K562 (cell line): ENCODE measurements at regions not wholly inside any gene's neighbourhood (a gene's known extent, or its start where the extent isn't known, plus 50 kb on each side); places are given as distances from the start of the nearest gene placed in this dataset.

Source experiments
- CAMTA2 ChIP-seq: fragments of 250-450 bp; sonication (Bioruptor Pico); conservative IDR thresholded peaks from 2 replicates; pipeline ENCODE4 v1.5.1; 2022
- ERF ChIP-seq: fragments of 450-650 bp; formaldehyde crosslinking; IDR thresholded peaks from 2 replicates; pipeline ENCODE4 v1.4.0; 2020; ENCODE audit warnings: mild to moderate bottlenecking, mixed read lengths
- L3MBTL2 ChIP-seq: fragments of 450-650 bp; IDR thresholded peaks from 2 replicates; pipeline ENCODE4 v1.6.1; 2016; ENCODE audit warnings: mild to moderate bottlenecking, moderate library complexity
- MAZ ChIP-seq, 2 experiments: fragments of 450-650 bp in 1 of 2; sonication (generic) in 1 of 2; formaldehyde crosslinking; IDR thresholded peaks in 1 of 2; conservative IDR thresholded peaks in 1 of 2; 2 replicates each; pipeline versions ENCODE4 v1.4.0 to v1.5.0; 2020; ENCODE audit warnings: mild to moderate bottlenecking in 1 of 2, missing genetic modification reagents in 1 of 2
- NR3C1 ChIP-seq: sonication (generic); formaldehyde crosslinking; IDR thresholded peaks from 2 replicates; pipeline ENCODE4 v1.8.1; 2022; ENCODE audit warnings: missing genetic modification reagents
- SIX5 ChIP-seq, 2 experiments: IDR thresholded peaks; 2 replicates each; pipeline ENCODE4 v1.6.1; 2011; ENCODE audit warnings: low read length in 2 of 2, borderline replicate concordance in 1 of 2, low read depth in 1 of 2, mild to moderate bottlenecking in 1 of 2, moderate library complexity in 1 of 2; ENCODE audit not compliant: insufficient read depth in 1 of 2
- SMC3 ChIP-seq: conservative IDR thresholded peaks from 2 replicates; pipeline ENCODE4 v1.6.1; 2011; ENCODE audit warnings: low read depth, low read length, improper control_type of control experiment; ENCODE audit not compliant: insufficient read depth
- SNIP1 ChIP-seq: fragments of 450-650 bp; IDR thresholded peaks from 2 replicates; pipeline ENCODE4 v1.7.1; 2017; ENCODE audit warnings: low read depth, mild to moderate bottlenecking
- SP2 ChIP-seq: IDR thresholded peaks from 2 replicates; pipeline ENCODE4 v1.6.1; 2011; ENCODE audit warnings: mild to moderate bottlenecking, low read depth, low read length, moderate library complexity; ENCODE audit not compliant: poor library complexity, severe bottlenecking; ENCODE audit errors: extremely low read depth
- YY1 ChIP-seq, 3 experiments: IDR thresholded peaks; 2 replicates each; pipeline ENCODE4 v1.6.1; 2011; ENCODE audit warnings: low read length in 2 of 3, mild to moderate bottlenecking in 2 of 3, moderate library complexity in 2 of 3, borderline replicate concordance in 1 of 3, control low read depth in 1 of 3, low read depth in 1 of 3; ENCODE audit not compliant: insufficient read depth in 3 of 3, insufficient replicate concordance in 2 of 3, control insufficient read depth in 1 of 3, insufficient read length in 1 of 3; ENCODE audit errors: extremely low read depth in 1 of 3
- ZNF133 ChIP-seq: fragments of 250-450 bp; sonication (Bioruptor Pico); IDR thresholded peaks from 2 replicates; pipeline ENCODE4 v1.4.0; 2020; ENCODE audit warnings: mild to moderate bottlenecking
- ZNF24 ChIP-seq: fragments of 450-650 bp; IDR thresholded peaks from 2 replicates; pipeline ENCODE4 v1.6.1; 2016
- TF ChIP-seq, protein P1 (sequence below): fragments of 450-650 bp; IDR thresholded peaks from 2 replicates; pipeline ENCODE4 v1.6.1; 2016; ENCODE audit warnings: mild to moderate bottlenecking, moderate library complexity
- TF ChIP-seq, protein P2 (sequence below): fragments of 250-450 bp; sonication (Bioruptor Pico); IDR thresholded peaks from 2 replicates; pipeline ENCODE4 v1.6.1; 2021; ENCODE audit warnings: mild to moderate bottlenecking
- TF ChIP-seq, protein P3 (sequence below): sonication (generic); formaldehyde crosslinking; IDR thresholded peaks from 2 replicates; pipeline ENCODE4 v1.5.0; 2020; ENCODE audit warnings: missing genetic modification reagents

DNA sequence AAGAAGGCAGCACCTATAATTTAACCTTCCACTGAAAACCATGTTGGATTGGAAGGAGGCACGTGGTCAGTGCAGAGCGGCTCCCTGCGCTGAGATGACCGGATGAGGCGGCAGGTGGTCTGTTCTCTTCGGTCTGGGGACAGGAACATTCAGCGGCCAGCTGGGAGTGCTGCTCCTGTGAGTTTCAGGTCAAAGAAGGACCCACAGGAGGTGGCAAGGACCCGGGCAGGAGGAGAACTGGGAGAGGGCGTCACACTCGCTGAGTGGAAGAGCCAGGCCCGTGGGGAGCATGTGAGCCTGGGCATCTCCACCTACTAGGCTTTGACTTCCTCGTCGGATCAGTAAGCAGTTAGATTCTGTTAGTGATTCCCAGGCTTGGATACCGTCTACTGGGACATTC lies 113.4 kb upstream of the SHH start (continued):
- TF ChIP-seq, protein P1, sequence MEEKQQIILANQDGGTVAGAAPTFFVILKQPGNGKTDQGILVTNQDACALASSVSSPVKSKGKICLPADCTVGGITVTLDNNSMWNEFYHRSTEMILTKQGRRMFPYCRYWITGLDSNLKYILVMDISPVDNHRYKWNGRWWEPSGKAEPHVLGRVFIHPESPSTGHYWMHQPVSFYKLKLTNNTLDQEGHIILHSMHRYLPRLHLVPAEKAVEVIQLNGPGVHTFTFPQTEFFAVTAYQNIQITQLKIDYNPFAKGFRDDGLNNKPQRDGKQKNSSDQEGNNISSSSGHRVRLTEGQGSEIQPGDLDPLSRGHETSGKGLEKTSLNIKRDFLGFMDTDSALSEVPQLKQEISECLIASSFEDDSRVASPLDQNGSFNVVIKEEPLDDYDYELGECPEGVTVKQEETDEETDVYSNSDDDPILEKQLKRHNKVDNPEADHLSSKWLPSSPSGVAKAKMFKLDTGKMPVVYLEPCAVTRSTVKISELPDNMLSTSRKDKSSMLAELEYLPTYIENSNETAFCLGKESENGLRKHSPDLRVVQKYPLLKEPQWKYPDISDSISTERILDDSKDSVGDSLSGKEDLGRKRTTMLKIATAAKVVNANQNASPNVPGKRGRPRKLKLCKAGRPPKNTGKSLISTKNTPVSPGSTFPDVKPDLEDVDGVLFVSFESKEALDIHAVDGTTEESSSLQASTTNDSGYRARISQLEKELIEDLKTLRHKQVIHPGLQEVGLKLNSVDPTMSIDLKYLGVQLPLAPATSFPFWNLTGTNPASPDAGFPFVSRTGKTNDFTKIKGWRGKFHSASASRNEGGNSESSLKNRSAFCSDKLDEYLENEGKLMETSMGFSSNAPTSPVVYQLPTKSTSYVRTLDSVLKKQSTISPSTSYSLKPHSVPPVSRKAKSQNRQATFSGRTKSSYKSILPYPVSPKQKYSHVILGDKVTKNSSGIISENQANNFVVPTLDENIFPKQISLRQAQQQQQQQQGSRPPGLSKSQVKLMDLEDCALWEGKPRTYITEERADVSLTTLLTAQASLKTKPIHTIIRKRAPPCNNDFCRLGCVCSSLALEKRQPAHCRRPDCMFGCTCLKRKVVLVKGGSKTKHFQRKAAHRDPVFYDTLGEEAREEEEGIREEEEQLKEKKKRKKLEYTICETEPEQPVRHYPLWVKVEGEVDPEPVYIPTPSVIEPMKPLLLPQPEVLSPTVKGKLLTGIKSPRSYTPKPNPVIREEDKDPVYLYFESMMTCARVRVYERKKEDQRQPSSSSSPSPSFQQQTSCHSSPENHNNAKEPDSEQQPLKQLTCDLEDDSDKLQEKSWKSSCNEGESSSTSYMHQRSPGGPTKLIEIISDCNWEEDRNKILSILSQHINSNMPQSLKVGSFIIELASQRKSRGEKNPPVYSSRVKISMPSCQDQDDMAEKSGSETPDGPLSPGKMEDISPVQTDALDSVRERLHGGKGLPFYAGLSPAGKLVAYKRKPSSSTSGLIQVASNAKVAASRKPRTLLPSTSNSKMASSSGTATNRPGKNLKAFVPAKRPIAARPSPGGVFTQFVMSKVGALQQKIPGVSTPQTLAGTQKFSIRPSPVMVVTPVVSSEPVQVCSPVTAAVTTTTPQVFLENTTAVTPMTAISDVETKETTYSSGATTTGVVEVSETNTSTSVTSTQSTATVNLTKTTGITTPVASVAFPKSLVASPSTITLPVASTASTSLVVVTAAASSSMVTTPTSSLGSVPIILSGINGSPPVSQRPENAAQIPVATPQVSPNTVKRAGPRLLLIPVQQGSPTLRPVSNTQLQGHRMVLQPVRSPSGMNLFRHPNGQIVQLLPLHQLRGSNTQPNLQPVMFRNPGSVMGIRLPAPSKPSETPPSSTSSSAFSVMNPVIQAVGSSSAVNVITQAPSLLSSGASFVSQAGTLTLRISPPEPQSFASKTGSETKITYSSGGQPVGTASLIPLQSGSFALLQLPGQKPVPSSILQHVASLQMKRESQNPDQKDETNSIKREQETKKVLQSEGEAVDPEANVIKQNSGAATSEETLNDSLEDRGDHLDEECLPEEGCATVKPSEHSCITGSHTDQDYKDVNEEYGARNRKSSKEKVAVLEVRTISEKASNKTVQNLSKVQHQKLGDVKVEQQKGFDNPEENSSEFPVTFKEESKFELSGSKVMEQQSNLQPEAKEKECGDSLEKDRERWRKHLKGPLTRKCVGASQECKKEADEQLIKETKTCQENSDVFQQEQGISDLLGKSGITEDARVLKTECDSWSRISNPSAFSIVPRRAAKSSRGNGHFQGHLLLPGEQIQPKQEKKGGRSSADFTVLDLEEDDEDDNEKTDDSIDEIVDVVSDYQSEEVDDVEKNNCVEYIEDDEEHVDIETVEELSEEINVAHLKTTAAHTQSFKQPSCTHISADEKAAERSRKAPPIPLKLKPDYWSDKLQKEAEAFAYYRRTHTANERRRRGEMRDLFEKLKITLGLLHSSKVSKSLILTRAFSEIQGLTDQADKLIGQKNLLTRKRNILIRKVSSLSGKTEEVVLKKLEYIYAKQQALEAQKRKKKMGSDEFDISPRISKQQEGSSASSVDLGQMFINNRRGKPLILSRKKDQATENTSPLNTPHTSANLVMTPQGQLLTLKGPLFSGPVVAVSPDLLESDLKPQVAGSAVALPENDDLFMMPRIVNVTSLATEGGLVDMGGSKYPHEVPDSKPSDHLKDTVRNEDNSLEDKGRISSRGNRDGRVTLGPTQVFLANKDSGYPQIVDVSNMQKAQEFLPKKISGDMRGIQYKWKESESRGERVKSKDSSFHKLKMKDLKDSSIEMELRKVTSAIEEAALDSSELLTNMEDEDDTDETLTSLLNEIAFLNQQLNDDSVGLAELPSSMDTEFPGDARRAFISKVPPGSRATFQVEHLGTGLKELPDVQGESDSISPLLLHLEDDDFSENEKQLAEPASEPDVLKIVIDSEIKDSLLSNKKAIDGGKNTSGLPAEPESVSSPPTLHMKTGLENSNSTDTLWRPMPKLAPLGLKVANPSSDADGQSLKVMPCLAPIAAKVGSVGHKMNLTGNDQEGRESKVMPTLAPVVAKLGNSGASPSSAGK = 0 out of 2 replicates have a peak, but pooled peaks have one; percentile 24
- TF ChIP-seq ERF = no peak
- no peak for TF ChIP-seq SMC3
- TF ChIP-seq, protein P2, sequence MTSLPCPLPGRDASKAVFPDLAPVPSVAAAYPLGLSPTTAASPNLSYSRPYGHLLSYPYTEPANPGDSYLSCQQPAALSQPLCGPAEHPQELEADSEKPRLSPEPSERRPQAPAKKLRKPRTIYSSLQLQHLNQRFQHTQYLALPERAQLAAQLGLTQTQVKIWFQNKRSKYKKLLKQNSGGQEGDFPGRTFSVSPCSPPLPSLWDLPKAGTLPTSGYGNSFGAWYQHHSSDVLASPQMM = no peak
- no peak for TF ChIP-seq SP2
- TF ChIP-seq SNIP1 = no peak
- no peak for TF ChIP-seq YY1 (IDR thresholded peaks at IDR 0.05; ENCODE audit: borderline replicate concordance in 1 of 3, control insufficient read depth in 1 of 3, extremely low read depth in 1 of 3, insufficient read depth in 3 of 3, insufficient read length in 1 of 3, insufficient replicate concordance in 2 of 3, low read depth in 1 of 3, low read length in 2 of 3)
- no peak for TF ChIP-seq NR3C1
- TF ChIP-seq ZNF24 = no peak
- no peak for TF ChIP-seq SIX5 (IDR thresholded peaks at IDR 0.05; ENCODE audit: borderline replicate concordance in 1 of 2, insufficient read depth in 1 of 2, low read depth in 1 of 2, low read length in 2 of 2)
- no peak for TF ChIP-seq CAMTA2 (CRISPR knock-in tag)
- no peak for TF ChIP-seq MAZ (CRISPR knock-in tag; conservative IDR thresholded peaks at IDR 0.05 in 1 of 2, IDR thresholded peaks at IDR 0.05 in 1 of 2)
- 0 out of 2 replicates have a peak, but pooled peaks have one; percentile 16 for TF ChIP-seq L3MBTL2
- TF ChIP-seq, protein P3, sequence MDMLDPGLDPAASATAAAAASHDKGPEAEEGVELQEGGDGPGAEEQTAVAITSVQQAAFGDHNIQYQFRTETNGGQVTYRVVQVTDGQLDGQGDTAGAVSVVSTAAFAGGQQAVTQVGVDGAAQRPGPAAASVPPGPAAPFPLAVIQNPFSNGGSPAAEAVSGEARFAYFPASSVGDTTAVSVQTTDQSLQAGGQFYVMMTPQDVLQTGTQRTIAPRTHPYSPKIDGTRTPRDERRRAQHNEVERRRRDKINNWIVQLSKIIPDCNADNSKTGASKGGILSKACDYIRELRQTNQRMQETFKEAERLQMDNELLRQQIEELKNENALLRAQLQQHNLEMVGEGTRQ = 0 out of 2 replicates have a peak, but pooled peaks have one; percentile 28
- TF ChIP-seq ZNF133 (CRISPR knock-in tag) = no peak
